Left renal pelvis (tissue), 4 donors: ENCODE measurements at regions not wholly inside any gene's neighbourhood (a gene's known extent, or its start where the extent isn't known, plus 50 kb on each side); places are given as distances from the start of the nearest gene placed in this dataset.
A peak's percentile ranks its signal among the peaks of the same experiment; 100 is the strongest.

ENCODE experiments used
- DNase-seq, 4 donors: peaks; one replicate each; pipeline ENCODE4 v3.0.0-alpha.2; 2013; ENCODE audit warnings: low read depth in 4 of 4, low spot score in 3 of 4

DNA sequence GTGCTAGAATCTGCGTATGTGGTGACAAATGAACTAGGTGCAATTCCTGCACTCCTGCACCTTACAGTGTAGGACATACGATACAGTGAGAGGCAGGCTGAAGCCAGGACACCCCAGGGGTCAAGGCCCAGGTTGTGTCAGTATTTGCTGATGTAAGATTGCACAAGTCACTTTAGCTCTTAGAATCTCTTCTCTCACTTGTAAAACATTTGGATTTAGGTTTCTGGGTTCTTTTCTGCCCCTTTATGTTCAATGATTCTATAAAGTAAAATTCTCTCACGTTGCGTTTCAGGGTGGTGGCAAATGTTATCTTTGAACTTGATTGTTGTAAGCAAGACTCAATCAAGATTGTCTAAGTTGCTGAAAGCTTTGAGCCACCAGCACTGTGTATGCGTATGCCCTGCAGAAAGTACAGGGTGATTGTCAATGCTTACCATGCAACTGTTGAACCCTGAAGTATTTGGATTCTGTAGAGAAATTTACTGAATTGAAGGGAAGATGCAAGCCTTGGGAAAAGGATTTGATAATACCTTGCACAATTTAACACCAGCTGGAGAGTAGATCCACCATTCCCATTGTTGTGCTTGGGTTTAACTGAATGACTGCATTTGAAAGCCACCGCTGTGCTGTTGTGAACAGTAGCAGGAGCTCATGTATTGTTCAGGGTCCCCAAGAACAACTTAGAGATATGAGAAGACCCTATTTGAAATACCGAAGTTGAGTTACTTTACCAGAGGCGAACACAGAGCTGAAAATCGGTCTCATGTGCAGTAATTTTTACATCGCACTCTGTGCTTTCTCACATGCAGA, 106.1 kb upstream of the CITED2 start:
- DNase-seq: no peak

- no peak for DNase-seq
Observed at GRCh38 chr6:139479433-139480222, 105.2 kb upstream of the CITED2 start.

- no peak for DNase-seq
Observed at GRCh38 chr6:139475646-139476045, 101.2 kb upstream of the CITED2 start.

DNA sequence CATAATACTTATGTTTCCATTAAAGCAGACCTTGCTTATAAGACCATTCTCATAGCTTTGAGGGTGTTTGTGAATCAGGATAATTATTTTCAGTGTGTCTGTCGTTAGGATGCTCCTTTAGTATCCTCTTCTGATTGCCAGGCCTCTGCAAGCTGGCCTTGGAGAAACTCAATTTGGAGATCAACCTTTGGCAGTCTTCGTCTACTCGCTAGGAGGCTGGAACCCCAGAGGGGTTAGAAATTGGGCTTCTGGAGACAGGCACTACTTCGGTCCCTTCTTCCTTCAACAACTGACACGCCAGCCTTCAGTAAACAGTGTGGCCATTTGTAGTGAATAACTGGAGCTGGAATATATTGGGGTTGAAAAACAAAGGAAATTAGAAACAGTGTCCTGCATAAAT, 100.8 kb upstream of the CITED2 start:
- DNase-seq: no peak

GRCh38 chr6:139474145-139475108, 100.0 kb upstream of the CITED2 start:
- DNase-seq: peak in 3 of 4 donors; percentile 64 to 75 (median 67)

GRCh38 chr6:139473731-139474130, 99.3 kb upstream of the CITED2 start:
- no peak for DNase-seq

DNA sequence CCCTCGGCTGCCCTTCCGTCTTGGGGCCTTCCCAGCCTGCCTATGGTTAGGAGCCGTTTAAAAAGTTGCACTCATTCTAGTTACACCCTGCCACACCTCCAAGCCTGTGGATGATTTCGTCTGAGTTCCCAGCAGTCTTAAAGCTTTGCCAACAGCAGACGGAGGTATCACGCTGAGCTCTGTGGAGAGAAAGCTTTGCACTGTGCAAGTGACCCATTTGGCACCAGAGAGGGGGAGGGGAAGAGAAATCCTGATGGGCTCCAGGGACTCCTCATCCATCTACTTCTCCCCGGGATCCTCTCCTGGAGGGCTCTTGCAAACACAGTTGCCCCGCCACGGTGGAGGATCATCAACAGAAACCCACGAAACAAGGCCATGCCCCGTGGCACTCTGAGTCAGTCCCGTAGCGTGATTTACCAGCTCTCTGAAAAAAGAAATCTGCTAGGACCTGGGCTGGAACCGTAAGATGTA, 98.8 kb upstream of the CITED2 start:
- DNase-seq: no peak

- DNase-seq: no peak
Observed at GRCh38 chr6:139472351-139473015, 98.0 kb upstream of the CITED2 start.

DNA sequence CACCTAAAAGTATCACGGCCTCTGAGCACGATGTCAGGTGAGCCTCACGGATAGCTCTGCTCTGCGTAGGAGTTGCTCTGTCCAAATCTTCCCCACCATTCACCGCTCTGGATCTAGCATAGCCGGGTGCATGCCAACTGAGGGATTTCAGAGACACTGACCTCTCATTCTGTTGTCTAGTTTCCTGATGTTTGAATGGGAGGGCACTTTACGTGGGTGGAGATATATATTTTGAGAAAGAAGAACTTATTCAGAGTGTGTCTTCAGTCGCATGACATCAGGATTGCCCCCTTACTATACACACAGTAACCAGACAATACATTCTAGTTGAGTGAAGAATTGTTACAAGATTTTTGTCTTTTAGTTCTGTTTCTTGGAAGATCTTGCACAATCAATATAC, 96.5 kb upstream of the CITED2 start:
- DNase-seq: no peak

DNA sequence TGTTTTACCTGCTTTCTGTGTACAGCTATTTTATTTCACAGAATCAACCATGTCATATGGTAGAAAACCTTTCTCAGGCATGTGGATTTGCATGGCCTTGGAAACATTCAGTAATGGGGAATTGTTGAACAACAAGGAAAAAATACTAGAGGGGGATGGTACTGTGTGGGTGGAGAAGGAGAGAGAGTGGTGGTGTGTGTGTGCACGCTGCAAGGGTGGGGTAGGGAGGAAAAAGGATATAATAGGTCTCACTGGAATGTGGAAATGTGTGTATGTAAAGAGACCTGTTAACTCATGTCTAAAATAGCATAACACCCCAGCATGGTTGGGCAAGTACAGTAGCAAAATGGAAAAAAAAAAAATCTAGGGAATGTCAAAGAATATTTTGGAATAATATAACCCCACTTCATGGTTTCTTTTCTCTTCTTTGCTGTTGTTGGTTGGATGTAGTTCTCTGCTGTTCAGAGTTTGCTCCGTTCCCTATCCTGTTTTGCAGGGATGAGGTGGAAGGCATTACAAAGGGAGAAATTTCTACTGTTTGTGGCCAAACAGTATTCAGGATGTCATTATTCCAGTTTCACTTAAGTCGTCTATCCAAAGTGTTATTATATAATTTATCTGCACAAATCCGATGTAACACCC, 93.9 kb upstream of the CITED2 start:
- DNase-seq: no peak

- no peak for DNase-seq
Observed at GRCh38 chr6:139457476-139457875, 83.0 kb upstream of the CITED2 start.

- DNase-seq: no peak
Observed at GRCh38 chr6:139452148-139452876, 77.9 kb upstream of the CITED2 start.

DNA sequence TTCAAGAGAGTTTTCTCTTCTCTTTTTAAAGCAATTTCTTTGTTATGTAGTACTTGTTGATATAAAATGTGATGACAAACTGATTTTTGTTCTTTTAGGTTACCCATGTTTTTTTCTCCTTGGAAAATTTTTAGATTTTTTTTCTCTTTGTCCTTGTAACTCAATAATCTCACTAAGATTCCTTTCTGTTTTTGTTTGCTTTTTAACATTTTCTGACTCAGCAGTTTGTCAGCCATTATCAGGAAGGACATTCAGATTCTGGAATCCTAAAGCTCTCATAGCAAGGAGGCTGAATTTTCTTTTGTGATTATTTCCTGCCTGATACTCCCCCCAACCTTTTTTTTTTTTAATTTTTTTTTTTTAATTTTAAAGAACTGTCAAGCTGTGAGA, 75.2 kb upstream of the CITED2 start:
- DNase-seq: no peak

- DNase-seq: no peak
Observed at GRCh38 chr6:139448998-139449610, 74.7 kb upstream of the CITED2 start.

- no peak for DNase-seq
Observed at GRCh38 chr6:139448051-139448649, 73.7 kb upstream of the CITED2 start.

DNA sequence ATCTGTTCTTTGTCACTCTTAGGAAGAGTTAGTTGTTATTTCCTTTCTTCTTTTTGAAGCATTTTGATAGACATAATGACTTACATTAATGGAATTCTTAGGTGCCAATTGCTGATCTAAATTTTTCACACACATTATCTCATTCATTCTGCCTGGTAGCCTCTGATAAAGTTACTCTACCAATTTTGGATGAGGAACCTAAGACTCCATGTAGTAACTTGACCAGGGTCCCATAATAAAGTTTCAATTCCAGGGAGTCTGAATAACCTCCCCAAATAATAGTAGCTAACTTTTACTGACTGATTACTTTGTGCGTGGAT, 73.2 kb upstream of the CITED2 start:
- DNase-seq: no peak

DNA sequence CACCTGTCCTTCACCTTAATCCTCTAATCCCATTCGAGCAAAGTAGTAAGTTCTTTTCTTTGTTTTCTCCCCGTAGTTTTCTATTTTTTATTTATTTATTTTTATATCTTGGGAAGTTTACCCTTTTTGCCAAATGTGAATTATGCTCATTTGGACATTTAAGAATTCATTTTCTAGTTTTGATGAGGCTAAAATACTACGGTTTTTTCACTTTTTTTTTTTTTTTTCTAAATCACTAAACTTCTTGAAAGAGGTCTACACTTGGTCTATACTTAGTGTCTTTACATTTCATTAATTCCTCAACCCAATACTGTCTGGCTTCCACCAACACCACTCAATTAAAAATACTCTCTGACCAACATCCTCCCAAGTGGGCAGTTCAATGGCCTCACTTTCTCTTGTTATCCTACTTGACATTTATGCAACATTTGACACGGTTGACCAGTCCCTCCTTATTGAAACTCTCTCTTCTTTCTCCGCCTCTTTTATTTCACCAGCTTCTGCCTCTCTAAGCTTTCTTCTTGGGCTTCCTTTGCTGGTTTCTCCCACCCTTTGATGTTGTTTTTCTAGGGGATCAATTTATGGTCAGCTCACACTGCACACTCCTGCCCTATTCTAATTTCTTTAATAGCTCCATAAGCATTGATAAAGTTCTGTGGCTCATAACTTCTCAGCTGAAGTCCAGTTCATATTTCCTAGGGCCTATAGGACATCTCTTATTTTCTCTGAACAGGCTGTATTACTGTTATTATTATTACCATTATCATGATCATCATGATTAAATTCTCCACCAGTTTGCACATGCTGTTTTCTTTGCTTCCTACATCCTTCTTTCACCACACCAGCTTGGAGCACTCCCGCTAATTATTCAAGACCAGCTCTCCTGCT, 72.6 kb upstream of the CITED2 start:
- DNase-seq: no peak
